Spleen (tissue), 11 donors: ENCODE measurements at regions not wholly inside any gene's neighbourhood (a gene's known extent, or its start where the extent isn't known, plus 50 kb on each side); places are given as distances from the start of the nearest gene placed in this dataset.

Experiments
- DNase-seq: peaks from one replicate; pipeline ENCODE4 v3.0.0-alpha.2; 2020
- H3K27ac ChIP-seq, 8 donors: fragments of 200-600 bp; sonication (generic) in 7 of 8; 1 replicate in 4 of 8; 2 replicates in 4 of 8; pipeline versions ENCODE4 v1.5.0 to v1.8.0; 2016 to 2021; ENCODE audit warnings: inconsistent platforms in 4 of 8, mild to moderate bottlenecking in 4 of 8, moderate library complexity in 1 of 8
- H3K27me3 ChIP-seq, 7 donors: fragments of 200-600 bp; sonication (generic) in 6 of 7; replicated peaks in 1 of 7; 1 replicate in 4 of 7; 2 replicates in 3 of 7; pipeline versions ENCODE4 v1.5.0 to v1.8.0; 2016 to 2021; ENCODE audit warnings: inconsistent platforms in 3 of 7, mild to moderate bottlenecking in 1 of 7
- H3K36me3 ChIP-seq, 6 donors: fragments of 200-600 bp; sonication (generic) in 5 of 6; 1 replicate in 4 of 6; 2 replicates in 2 of 6; pipeline versions ENCODE4 v1.5.0 to v1.8.0; 2016 to 2021; ENCODE audit warnings: inconsistent platforms in 2 of 6
- H3K4me1 ChIP-seq, 6 donors: fragments of 200-600 bp; sonication (generic) in 5 of 6; 1 replicate in 3 of 6; 2 replicates in 3 of 6; pipeline versions ENCODE4 v1.5.0 to v1.8.0; 2016 to 2021; ENCODE audit warnings: inconsistent platforms in 3 of 6
- H3K4me3 ChIP-seq, 8 donors: fragments of 200-600 bp; sonication (generic) in 7 of 8; 1 replicate in 4 of 8; 2 replicates in 4 of 8; pipeline versions ENCODE4 v1.5.0 to v1.8.0; 2016 to 2021; ENCODE audit warnings: inconsistent platforms in 4 of 8, mild to moderate bottlenecking in 4 of 8, moderate library complexity in 2 of 8
- H3K9me3 ChIP-seq, 8 donors: fragments of 200-600 bp; sonication (generic) in 7 of 8; 1 replicate in 4 of 8; 2 replicates in 4 of 8; pipeline versions ENCODE4 v1.5.0 to v1.8.0; 2016 to 2021; ENCODE audit warnings: inconsistent platforms in 4 of 8
- POLR2A ChIP-seq, 3 donors: fragments of 450-650 bp; IDR thresholded peaks; one replicate each; pipeline ENCODE4 v1.5.1; 2017; ENCODE audit warnings: antibody characterized with exemption in 3 of 3, mild to moderate bottlenecking in 1 of 3
- POLR2AphosphoS5 ChIP-seq, 3 donors: sonication (generic); formaldehyde crosslinking; IDR thresholded peaks; one replicate each; pipeline ENCODE4 v1.5.1; 2017; ENCODE audit warnings: antibody characterized with exemption in 3 of 3
- whole genome bisulfite sequencing, 5 donors: extraction: QIAGEN DNeasy Blood & Tissue Kit in 3 of 5; methylation state at CpG; one replicate each; pipeline versions ENCODE4 v1.1.5 to v1.1.7; 2013 to 2018; 5-methylcytosine and 5-hydroxymethylcytosine counted together
- intact Hi-C: fragments of 100-400 bp; cut with DNase I; formaldehyde crosslinking; loops from one replicate; pipeline ENCODE4 v1.15.0; 2023; ENCODE audit warnings: low total_unique reads
- TF ChIP-seq, protein P1 (sequence below), 11 experiments: fragments of 200-600 bp in 7 of 11; fragments of 450-650 bp in 4 of 11; sonication (generic) in 4 of 11; IDR thresholded peaks in 8 of 11; conservative IDR thresholded peaks in 3 of 11; 1 replicate in 7 of 11; 2 replicates in 4 of 11; pipeline versions ENCODE4 v1.4.0 to v1.8.0; 2016 to 2021; ENCODE audit warnings: antibody characterized with exemption in 11 of 11, inconsistent platforms in 4 of 11, mild to moderate bottlenecking in 1 of 11
- donor health status: healthy with polysubstance abuse.
- donor health status: DM: no; HTN: no; CAD: no; lungs with moderate emphysema.
- donor health status: DM: no; HTN: no; CAD: no.
- donor health status: Bipolar disorder and iron deficiency.
- donor health status: healthy.
- donor health status: DM: no; HTN: no; CAD: no.
- donor health status: DM: yes; HTN: yes; CAD: no.

- H3K4me1 ChIP-seq: no peaks in the 10 kb centered on the region
- H3K9me3 ChIP-seq: peaks cover 0 to 3% (median 0%) of the 10 kb centered on the region in 8 donors
- intact Hi-C loops: loop anchor here (10.0 kb wide), 2 partner anchors 294 to 1004 kb away; no protein-coding TSS in a partner anchor
- H3K27ac ChIP-seq: no peak overlapping the region
- H3K27me3 ChIP-seq: peaks cover 0 to 2% (median 0%) of the 10 kb centered on the region in 7 donors
- no peak for DNase-seq
- no peak overlapping the region for H3K4me3 ChIP-seq
- TF ChIP-seq, protein P1, sequence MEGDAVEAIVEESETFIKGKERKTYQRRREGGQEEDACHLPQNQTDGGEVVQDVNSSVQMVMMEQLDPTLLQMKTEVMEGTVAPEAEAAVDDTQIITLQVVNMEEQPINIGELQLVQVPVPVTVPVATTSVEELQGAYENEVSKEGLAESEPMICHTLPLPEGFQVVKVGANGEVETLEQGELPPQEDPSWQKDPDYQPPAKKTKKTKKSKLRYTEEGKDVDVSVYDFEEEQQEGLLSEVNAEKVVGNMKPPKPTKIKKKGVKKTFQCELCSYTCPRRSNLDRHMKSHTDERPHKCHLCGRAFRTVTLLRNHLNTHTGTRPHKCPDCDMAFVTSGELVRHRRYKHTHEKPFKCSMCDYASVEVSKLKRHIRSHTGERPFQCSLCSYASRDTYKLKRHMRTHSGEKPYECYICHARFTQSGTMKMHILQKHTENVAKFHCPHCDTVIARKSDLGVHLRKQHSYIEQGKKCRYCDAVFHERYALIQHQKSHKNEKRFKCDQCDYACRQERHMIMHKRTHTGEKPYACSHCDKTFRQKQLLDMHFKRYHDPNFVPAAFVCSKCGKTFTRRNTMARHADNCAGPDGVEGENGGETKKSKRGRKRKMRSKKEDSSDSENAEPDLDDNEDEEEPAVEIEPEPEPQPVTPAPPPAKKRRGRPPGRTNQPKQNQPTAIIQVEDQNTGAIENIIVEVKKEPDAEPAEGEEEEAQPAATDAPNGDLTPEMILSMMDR (IDR thresholded peaks at IDR 0.05 in 8 of 11, conservative IDR thresholded peaks at IDR 0.05 in 3 of 11): no peak
- TF ChIP-seq POLR2AphosphoS5 (IDR thresholded peaks at IDR 0.05) (no peak), POLR2A (IDR thresholded peaks at IDR 0.05) (no peak)
- H3K36me3 ChIP-seq: no peaks in the 10 kb centered on the region
- 84 to 96% (median 88%) methylated on average over 1 of the region's 1 CpG for WGBS, 5 donors
Observed at GRCh38 chr4:81359207-81359606, 112.5 kb downstream of the RASGEF1B start.

- no peaks in the 10 kb centered on the region for H3K27me3 ChIP-seq
- TF ChIP-seq POLR2A (IDR thresholded peaks at IDR 0.05) (no peak), POLR2AphosphoS5 (IDR thresholded peaks at IDR 0.05) (no peak)
- TF ChIP-seq, protein P1 (IDR thresholded peaks at IDR 0.05 in 8 of 11, conservative IDR thresholded peaks at IDR 0.05 in 3 of 11): no peak
- no peaks in the 10 kb centered on the region for H3K36me3 ChIP-seq
- H3K4me1 ChIP-seq: no peaks in the 10 kb centered on the region
- no peak for DNase-seq
- H3K9me3 ChIP-seq: peaks cover 0 to 3% (median 0%) of the 10 kb centered on the region in 8 donors
- H3K27ac ChIP-seq: no peak overlapping the region
- no peak overlapping the region for H3K4me3 ChIP-seq
- intact Hi-C loops: loop anchor here (10.0 kb wide), 2 partner anchors 293 to 1003 kb away; no protein-coding TSS in a partner anchor
- 58 to 84% (median 75%) methylated on average over 2 of the region's 2 CpGs for WGBS, 5 donors
Observed at GRCh38 chr4:81358154-81358553, 113.6 kb downstream of the RASGEF1B start.

DNA sequence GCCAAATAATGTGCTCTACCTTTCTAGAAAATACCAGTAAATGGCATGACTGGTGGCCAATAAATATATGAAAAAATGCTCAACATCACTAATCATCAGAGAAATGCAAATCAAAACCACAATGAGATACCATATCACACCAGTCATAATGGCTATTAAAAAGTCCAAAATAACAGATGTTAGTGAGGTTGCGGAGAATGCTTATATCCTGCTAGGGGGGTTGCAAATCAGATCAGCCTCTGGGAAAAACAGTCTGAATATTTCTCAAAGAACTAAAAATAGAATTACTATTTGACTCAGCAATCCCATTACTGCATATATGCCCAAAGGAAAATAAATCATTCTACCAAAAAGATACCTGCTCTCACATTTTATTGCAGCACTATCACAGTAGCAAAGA lies 115.1 kb downstream of the RASGEF1B start:
- intact Hi-C loops: loop anchor here (10.0 kb wide), 2 partner anchors 292 to 1002 kb away; no protein-coding TSS in a partner anchor
- 86 to 97% (median 93%) methylated on average over 1 of the region's 1 CpG for whole genome bisulfite sequencing, 5 donors
- Histone ChIP-seq H3K9me3 (peaks cover 0 to 3% (median 0%) of the 10 kb centered on the region in 8 donors), H3K4me1 (no peaks in the 10 kb centered on the region), H3K27ac (no peak overlapping the region), H3K4me3 (no peak overlapping the region), H3K27me3 (peaks cover 0 to 6% (median 0%) of the 10 kb centered on the region in 7 donors), H3K36me3 (no peaks in the 10 kb centered on the region)
- no peak for TF ChIP-seq POLR2AphosphoS5 (IDR thresholded peaks at IDR 0.05)
- TF ChIP-seq, protein P1 (IDR thresholded peaks at IDR 0.05 in 8 of 11, conservative IDR thresholded peaks at IDR 0.05 in 3 of 11): no peak
- no peak for TF ChIP-seq POLR2A (IDR thresholded peaks at IDR 0.05)
- no peak for DNase-seq

GRCh38 chr4:81355136-81355535 lies 116.6 kb downstream of the RASGEF1B start:
- Histone ChIP-seq H3K27ac (no peak overlapping the region), H3K4me1 (no peaks in the 10 kb centered on the region), H3K27me3 (peaks cover 0 to 6% (median 0%) of the 10 kb centered on the region in 7 donors), H3K36me3 (no peaks in the 10 kb centered on the region), H3K9me3 (peaks cover 0 to 3% (median 0%) of the 10 kb centered on the region in 8 donors), H3K4me3 (no peak overlapping the region)
- intact Hi-C loops: loop anchor here (10.0 kb wide), 2 partner anchors 290 to 1000 kb away; no protein-coding TSS in a partner anchor
- 63 to 84% (median 82%) methylated on average over 2 of the region's 2 CpGs for WGBS, 5 donors
- TF ChIP-seq, protein P1 (IDR thresholded peaks at IDR 0.05 in 8 of 11, conservative IDR thresholded peaks at IDR 0.05 in 3 of 11): no peak
- no peak for DNase-seq
